Mucosa of descending colon (tissue), 3 donors: ENCODE measurements at regions not wholly inside any gene's neighbourhood (a gene's known extent, or its start where the extent isn't known, plus 50 kb on each side); places are given as distances from the start of the nearest gene placed in this dataset.

Experiments used
- ATAC-seq: fragments of 200-7000 bp; cut with Tn5 transposase; one replicate; pipeline ENCODE4 v1.9.1; 2020; ENCODE audit warnings: mild to moderate bottlenecking, moderate library complexity
- DNase-seq, 3 donors: peaks; one replicate each; pipeline ENCODE4 v3.0.0-alpha.2; 2020
- H3K36me3 ChIP-seq: fragments of 200-600 bp; one replicate; pipeline ENCODE4 v1.8.0; 2021; ENCODE audit warnings: low read depth, mild to moderate bottlenecking
- H3K4me1 ChIP-seq: fragments of 200-600 bp; one replicate; pipeline ENCODE4 v1.8.0; 2021; ENCODE audit warnings: low read depth, mild to moderate bottlenecking
- H3K4me3 ChIP-seq: fragments of 200-600 bp; one replicate; pipeline ENCODE4 v1.8.0; 2021; ENCODE audit warnings: mild to moderate bottlenecking
- H3K9me3 ChIP-seq: fragments of 200-600 bp; one replicate; pipeline ENCODE4 v1.8.0; 2021; ENCODE audit warnings: mild to moderate bottlenecking
- CTCF ChIP-seq: fragments of 200-600 bp; IDR thresholded peaks from one replicate; pipeline ENCODE4 v1.8.0; 2022; ENCODE audit warnings: antibody characterized with exemption, mild to moderate bottlenecking
- intact Hi-C, 2 donors: fragments of 100-400 bp; cut with DNase I in 1 of 2; cut with micrococcal nuclease in 1 of 2; formaldehyde crosslinking; loops; one replicate each; pipeline versions ENCODE4 v1.11.0 to v1.11.1; 2022; cut with DNase I, micrococcal nuclease
- donor health status: DM: no; HTN: no; CAD: no; lungs with moderate emphysema.
- donor health status: DM: no; HTN: no; CAD: no.
- donor health status: DM: no; HTN: yes; CAD: no.

- Histone ChIP-seq H3K4me3 (no peak overlapping the region), H3K9me3 (peaks cover 22% of the 10 kb centered on the region), H3K36me3 (no peaks in the 10 kb centered on the region), H3K4me1 (no peaks in the 10 kb centered on the region)
- intact Hi-C loops = no loop called here
- DNase-seq (no peak), ATAC-seq (no peak)
- TF ChIP-seq CTCF = no peak
Measured at GRCh38 chr14:87443787-87444186, 549.2 kb downstream of the GALC start.

GRCh38 chr14:87443039-87443438 is 549.9 kb downstream of the GALC start:
- Histone ChIP-seq H3K4me3 (no peak overlapping the region), H3K9me3 (peaks cover 23% of the 10 kb centered on the region), H3K36me3 (no peaks in the 10 kb centered on the region), H3K4me1 (no peaks in the 10 kb centered on the region)
- DNase-seq (no peak), ATAC-seq (no peak)
- TF ChIP-seq CTCF = no peak
- intact Hi-C loops = no loop called here

GRCh38 chr14:87437158-87437557 is 555.8 kb downstream of the GALC start:
- Histone ChIP-seq H3K4me1 (no peaks in the 10 kb centered on the region), H3K36me3 (no peaks in the 10 kb centered on the region), H3K9me3 (peaks cover 35% of the 10 kb centered on the region), H3K4me3 (no peak overlapping the region)
- ATAC-seq (no peak), DNase-seq (no peak)
- TF ChIP-seq CTCF = no peak
- intact Hi-C loops = no loop called here

GRCh38 chr14:87434680-87435079 is 558.3 kb downstream of the GALC start:
- no peak for DNase-seq
- Histone ChIP-seq H3K36me3 (no peaks in the 10 kb centered on the region), H3K9me3 (peaks cover 40% of the 10 kb centered on the region), H3K4me1 (no peaks in the 10 kb centered on the region), H3K4me3 (no peak overlapping the region)
- ATAC-seq = no peak
- intact Hi-C loops = no loop called here
- TF ChIP-seq CTCF = no peak

- intact Hi-C loops = no loop called here
- Histone ChIP-seq H3K36me3 (no peaks in the 10 kb centered on the region), H3K4me1 (no peaks in the 10 kb centered on the region), H3K9me3 (peaks cover 42% of the 10 kb centered on the region), H3K4me3 (no peak overlapping the region)
- TF ChIP-seq CTCF = no peak
- no peak for DNase-seq
- no peak for ATAC-seq
Measured at GRCh38 chr14:87434011-87434410, 559.0 kb downstream of the GALC start.

- H3K9me3 ChIP-seq = peaks cover 35% of the 10 kb centered on the region
- DNase-seq = no peak
- no peaks in the 10 kb centered on the region for H3K4me1 ChIP-seq
- no peaks in the 10 kb centered on the region for H3K36me3 ChIP-seq
- H3K4me3 ChIP-seq = no peak overlapping the region
- intact Hi-C loops = no loop called here
- no peak for TF ChIP-seq CTCF
- ATAC-seq = no peak
Measured at GRCh38 chr14:87432698-87433097, 560.3 kb downstream of the GALC start.
